HG03196 (cell line): ENCODE measurements at regions not wholly inside any gene's neighbourhood (a gene's known extent, or its start where the extent isn't known, plus 50 kb on each side); places are given as distances from the start of the nearest gene placed in this dataset.

Experiments used
- ATAC-seq: cut with Tn5 transposase; IDR thresholded peaks from one replicate; pipeline ENCODE4 v1.9.1; 2021; ENCODE audit not compliant: unreplicated experiment

DNA sequence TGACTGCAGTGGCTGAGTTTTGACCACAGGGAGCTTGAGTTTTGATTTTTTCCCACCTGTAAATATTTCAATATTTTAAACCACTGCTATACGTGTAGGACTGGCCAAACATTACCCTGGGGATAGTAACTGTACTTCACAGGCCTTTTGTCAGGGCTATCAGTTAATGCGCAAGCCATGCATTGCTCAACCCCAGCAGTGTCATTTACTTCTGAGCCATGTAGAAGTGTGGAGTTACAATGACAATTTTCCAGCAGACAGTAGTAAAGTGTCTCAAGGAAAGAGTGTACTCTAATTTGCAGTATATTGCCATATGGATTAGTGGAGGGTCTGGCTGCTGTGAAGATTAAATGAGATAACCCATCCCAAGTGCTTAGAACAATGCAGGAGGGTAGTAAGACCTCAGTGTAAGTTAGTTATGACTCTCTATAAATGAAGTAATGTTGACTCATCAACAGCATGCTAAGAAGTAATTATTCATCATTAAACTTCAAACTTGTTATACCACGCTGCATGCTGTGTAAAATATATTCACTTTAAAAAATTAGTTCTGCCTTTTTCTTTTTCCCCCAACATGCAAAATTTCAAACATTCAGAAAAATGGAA, 489.2 kb downstream of the KDM4C start:
- no peak for ATAC-seq

- no peak for ATAC-seq
Observed at GRCh38 chr9:7245976-7246580, 488.3 kb downstream of the KDM4C start.

GRCh38 chr9:7243838-7244237, 486.1 kb downstream of the KDM4C start:
- ATAC-seq = no peak

DNA sequence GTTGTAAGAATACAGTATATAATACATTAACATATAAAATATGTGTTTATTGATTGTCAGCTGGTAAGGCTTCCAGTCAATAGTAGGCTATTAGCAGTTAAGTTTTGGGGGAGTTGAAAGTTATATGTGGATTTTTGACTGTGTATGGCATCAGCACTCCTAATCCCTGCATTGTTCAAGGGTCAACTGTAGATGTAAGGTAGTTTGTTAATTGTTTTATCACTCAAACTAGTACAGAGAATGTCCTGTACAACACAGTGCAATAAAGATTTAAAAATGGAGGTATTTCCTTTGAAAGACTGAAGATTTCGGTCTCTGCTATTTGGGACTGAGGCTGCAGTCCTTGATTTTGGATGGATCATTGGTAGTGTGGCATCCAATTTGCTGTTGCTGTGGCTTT, 484.4 kb downstream of the KDM4C start:
- no peak for ATAC-seq

DNA sequence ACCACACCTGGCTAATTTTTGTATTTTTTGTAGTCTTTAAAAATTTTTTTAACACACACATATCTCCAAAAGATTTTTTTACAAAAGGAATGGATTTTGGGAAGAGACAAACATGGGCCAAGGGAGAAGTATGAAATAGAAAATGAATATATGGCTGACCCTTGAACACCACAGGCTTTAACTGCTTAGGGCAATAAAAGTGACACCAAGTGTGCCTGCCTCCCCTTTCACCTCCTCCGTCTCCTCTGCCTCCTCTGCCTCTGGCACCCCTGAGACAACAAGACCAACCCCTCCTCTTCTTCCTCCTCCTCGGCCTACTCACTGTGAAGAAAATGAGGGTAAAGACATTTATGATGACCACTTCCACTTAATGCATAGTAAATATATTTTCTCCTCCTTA, 483.9 kb downstream of the KDM4C start:
- ATAC-seq = no peak

GRCh38 chr9:7240569-7241311, 483.0 kb downstream of the KDM4C start:
- ATAC-seq = no peak

DNA sequence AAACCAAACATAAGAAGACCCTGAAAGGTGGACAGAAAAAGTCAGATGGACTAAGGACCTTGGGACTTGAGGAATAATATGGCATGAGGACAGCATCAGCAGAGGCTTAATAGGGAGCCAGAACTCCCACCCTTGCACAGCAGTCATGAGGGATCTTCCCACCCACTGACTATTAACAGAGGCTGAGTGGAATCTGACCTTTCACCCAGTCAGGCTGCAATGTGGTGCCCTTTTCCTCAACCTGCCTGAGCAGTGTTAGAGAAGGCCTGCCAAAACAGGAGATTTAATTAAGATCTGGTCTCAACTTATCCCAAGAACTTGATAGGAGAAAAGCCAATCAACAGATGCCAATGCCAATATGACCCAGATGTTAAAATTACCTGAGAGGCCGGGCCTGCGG, 481.9 kb downstream of the KDM4C start:
- no peak for ATAC-seq

GRCh38 chr9:7238247-7238637, 480.5 kb downstream of the KDM4C start:
- ATAC-seq = no peak

DNA sequence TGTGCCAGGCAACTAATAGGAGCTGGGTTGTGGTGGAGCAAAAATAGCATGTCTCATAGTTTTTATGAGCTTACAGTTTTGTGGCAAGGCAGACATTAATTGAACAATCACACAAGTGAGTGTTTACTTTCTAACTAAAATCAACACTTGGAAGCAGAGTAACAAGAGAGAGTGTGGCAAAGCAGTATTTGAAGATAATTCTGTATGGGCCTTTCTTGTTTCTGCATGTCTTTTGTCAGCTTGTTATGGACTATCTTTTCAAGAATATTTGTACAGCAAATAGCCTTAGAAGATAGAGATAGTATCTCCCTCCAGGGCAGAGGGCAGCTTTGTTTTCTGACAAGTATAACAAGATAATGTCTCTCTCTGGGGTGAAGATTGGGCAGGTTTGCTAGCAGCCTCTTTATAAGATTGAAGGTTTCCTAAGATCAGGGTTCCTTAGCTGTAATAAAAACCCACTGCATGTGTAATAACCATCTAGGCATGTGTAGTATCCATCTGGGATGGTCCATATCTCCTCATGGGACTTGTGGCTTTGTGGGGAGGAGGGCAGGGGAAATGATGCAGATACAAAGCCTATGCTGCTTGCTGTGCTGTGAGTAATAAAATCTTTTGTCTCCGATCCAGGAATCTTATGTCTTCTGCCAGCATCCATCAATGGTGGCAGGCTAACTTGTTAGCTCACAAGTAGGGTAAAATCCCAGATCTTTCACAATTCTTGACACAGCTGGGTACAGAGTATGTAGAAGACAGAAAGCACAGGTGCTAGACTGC, 479.9 kb downstream of the KDM4C start:
- ATAC-seq = no peak

DNA sequence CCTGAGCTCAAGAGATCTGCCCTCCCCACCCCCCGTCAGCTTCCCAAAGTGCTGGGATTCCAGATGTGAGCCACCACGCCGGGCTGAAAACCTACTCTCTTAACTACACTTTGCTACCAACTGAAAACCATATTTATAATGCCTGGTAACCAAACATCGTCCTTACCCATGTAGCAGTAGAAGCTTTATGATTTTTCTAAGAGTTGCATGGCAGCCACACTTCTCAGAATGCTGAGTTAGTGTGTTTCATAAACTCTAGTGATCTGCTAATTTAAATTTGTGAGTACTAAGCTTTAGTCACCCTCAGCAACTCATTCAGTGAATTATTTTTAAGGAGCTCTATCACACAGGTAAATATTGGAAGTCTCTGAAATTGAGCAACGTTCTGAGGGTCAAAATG, 478.4 kb downstream of the KDM4C start:
- ATAC-seq = no peak

GRCh38 chr9:7234144-7234543, 476.4 kb downstream of the KDM4C start:
- no peak for ATAC-seq

- ATAC-seq = no peak
Observed at GRCh38 chr9:7229571-7229970, 471.8 kb downstream of the KDM4C start.

DNA sequence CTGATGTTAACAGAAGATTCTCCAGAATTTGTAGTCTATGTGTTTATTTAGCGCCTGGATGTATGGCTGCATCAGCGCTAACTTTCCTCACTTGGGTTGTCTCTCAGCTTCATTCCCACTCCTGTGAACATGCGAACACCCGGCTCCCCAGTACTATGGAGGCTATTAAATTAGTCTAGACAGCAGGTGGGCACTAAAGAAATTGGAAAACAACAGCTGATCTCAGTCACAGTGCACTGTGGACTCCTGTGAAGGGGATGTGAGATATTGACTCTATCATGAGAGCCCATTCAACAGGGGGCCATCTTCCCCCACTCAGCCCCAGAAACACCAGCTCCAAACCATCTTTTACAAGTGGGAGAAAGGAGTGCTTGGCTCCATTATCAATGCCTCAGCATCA, 471.0 kb downstream of the KDM4C start:
- ATAC-seq = no peak

DNA sequence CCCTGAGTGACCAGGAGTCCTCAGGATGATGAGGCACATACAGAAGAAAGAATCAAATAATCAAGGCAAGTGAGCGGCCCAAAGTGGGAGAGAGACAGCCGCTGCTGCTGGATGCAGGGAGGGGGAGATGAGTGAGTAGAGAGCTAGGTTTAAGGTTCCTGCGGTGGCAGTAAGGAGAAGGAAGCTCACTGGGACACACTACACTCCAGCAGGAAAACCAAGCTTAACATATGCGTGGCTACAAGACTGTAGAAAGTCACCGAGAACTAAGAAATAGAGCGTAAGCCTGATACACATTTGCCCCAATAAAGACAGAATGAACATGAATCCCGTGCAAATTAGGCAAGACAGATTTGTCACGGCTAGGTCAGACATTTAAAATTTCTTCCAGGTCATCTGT, 470.2 kb downstream of the KDM4C start:
- no peak for ATAC-seq

DNA sequence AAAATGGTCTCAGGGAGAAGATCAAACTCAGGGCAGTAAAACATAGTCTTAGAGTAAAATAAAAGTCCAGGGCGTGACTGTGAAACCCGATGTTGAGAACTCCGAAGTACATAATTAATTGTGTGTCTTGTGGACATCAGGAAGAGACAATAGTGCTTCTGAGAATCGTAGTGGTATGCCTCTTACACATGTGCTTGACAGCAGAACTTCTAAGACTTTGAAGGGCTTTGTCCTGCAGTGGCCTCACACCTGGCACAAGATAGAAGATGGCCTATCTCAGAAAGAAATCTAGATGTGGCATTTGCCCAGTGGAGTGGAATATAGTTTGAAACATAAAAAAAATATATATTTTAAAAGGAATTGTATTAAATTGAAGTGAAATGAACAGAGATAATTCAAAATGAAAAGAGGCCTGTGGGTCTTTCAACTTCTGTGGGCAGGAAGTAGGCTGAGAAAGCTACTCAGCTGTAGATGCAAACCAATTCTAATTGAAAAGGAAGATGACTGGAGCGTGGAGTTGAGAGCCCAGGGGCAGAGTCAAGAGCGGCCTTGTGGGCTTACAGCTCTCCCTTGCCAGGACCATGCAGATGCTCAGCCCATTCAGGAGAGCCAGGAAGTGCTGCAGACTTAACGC, 468.4 kb downstream of the KDM4C start:
- ATAC-seq = no peak
